ENCODE measurements at regions not wholly inside any gene's neighbourhood (a gene's known extent, or its start where the extent isn't known, plus 50 kb on each side); places are given as distances from the start of the nearest gene placed in this dataset.

GRCh38 chr21:25509862-25510261 is 97.4 kb downstream of the MRPL39 start:
- no peak for DNase-seq (ENCODE audit: low read depth, low spot score)

GRCh38 chr21:25508364-25508763 is 98.9 kb downstream of the MRPL39 start:
- DNase-seq (ENCODE audit: low read depth, low spot score), result no peak
- in situ Hi-C loops (cut with HindIII; ENCODE audit: low sequenced_read_pairs), result no loop called here
- TF ChIP-seq CTCF (IDR thresholded peaks at IDR 0.05; ENCODE audit: low read depth, low read length), result no peak
- no peak overlapping the region for H3K4me3 ChIP-seq (ENCODE audit: low read depth, low read length)

More at GRCh38 chr21:25509862-25510261, 97.4 kb downstream of the MRPL39 start:
- no peak for TF ChIP-seq CTCF (IDR thresholded peaks at IDR 0.05; ENCODE audit: low read depth, low read length)
- H3K4me3 ChIP-seq (ENCODE audit: low read depth, low read length), result no peak overlapping the region
- in situ Hi-C loops (cut with HindIII; ENCODE audit: low sequenced_read_pairs), result no loop called here

GRCh38 chr21:25507522-25507921 is 99.8 kb downstream of the MRPL39 start:
- no peak overlapping the region for H3K4me3 ChIP-seq (ENCODE audit: low read depth, low read length)
- in situ Hi-C loops (cut with HindIII; ENCODE audit: low sequenced_read_pairs), result no loop called here
- DNase-seq (ENCODE audit: low read depth, low spot score), result no peak
- no peak for TF ChIP-seq CTCF (IDR thresholded peaks at IDR 0.05; ENCODE audit: low read depth, low read length)

- in situ Hi-C loops (cut with HindIII; ENCODE audit: low sequenced_read_pairs), result no loop called here
- no peak overlapping the region for H3K4me3 ChIP-seq (ENCODE audit: low read depth, low read length)
- no peak for TF ChIP-seq CTCF (IDR thresholded peaks at IDR 0.05; ENCODE audit: low read depth, low read length)
- peak; percentile 61 for DNase-seq (ENCODE audit: low read depth, low spot score)
Measured at GRCh38 chr21:25506887-25507286, 100.4 kb downstream of the MRPL39 start.

- no peak for DNase-seq (ENCODE audit: low read depth, low spot score)
- H3K4me3 ChIP-seq (ENCODE audit: low read depth, low read length), result no peak overlapping the region
- no peak for TF ChIP-seq CTCF (IDR thresholded peaks at IDR 0.05; ENCODE audit: low read depth, low read length)
- in situ Hi-C loops (cut with HindIII; ENCODE audit: low sequenced_read_pairs), result no loop called here
Measured at GRCh38 chr21:25506261-25506660, 101.0 kb downstream of the MRPL39 start.

- DNase-seq (ENCODE audit: low read depth, low spot score), result no peak
- no peak overlapping the region for H3K4me3 ChIP-seq (ENCODE audit: low read depth, low read length)
- in situ Hi-C loops (cut with HindIII; ENCODE audit: low sequenced_read_pairs), result no loop called here
- no peak for TF ChIP-seq CTCF (IDR thresholded peaks at IDR 0.05; ENCODE audit: low read depth, low read length)
Measured at GRCh38 chr21:25503981-25504380, 103.3 kb downstream of the MRPL39 start.
